Parathyroid adenoma (tissue), 2 donors: ENCODE measurements at regions not wholly inside any gene's neighbourhood (a gene's known extent, or its start where the extent isn't known, plus 50 kb on each side); places are given as distances from the start of the nearest gene placed in this dataset.

Experiments used
- H2AFZ ChIP-seq: fragments of 300-600 bp; sonication (generic); one replicate; pipeline ENCODE4 v1.7.0; 2017; ENCODE audit warnings: antibody characterized with exemption, mild to moderate bottlenecking
- H3K27ac ChIP-seq: fragments of 300-600 bp; sonication (generic); one replicate; pipeline ENCODE4 v1.7.0; 2017
- H3K27me3 ChIP-seq: fragments of 300-600 bp; sonication (generic); one replicate; pipeline ENCODE4 v1.7.0; 2017; ENCODE audit warnings: low read length; ENCODE audit not compliant: control insufficient read depth, insufficient read depth
- H3K36me3 ChIP-seq: fragments of 300-600 bp; sonication (generic); one replicate; pipeline ENCODE4 v1.7.0; 2017; ENCODE audit warnings: low read length; ENCODE audit not compliant: control insufficient read depth, insufficient read depth
- H3K4me1 ChIP-seq: fragments of 300-600 bp; sonication (generic); one replicate; pipeline ENCODE4 v1.7.0; 2017; ENCODE audit warnings: control low read depth
- H3K4me2 ChIP-seq: fragments of 300-600 bp; sonication (generic); one replicate; pipeline ENCODE4 v1.7.0; 2017; ENCODE audit warnings: low read length
- H3K4me3 ChIP-seq: fragments of 300-600 bp; sonication (generic); one replicate; pipeline ENCODE4 v1.7.0; 2017; ENCODE audit warnings: low read depth, low read length
- H3K79me2 ChIP-seq: fragments of 300-600 bp; sonication (generic); one replicate; pipeline ENCODE4 v1.7.0; 2017; ENCODE audit warnings: control low read depth
- H3K9ac ChIP-seq: fragments of 300-600 bp; sonication (generic); one replicate; pipeline ENCODE4 v1.7.0; 2017; ENCODE audit warnings: mild to moderate bottlenecking
- H3K9me3 ChIP-seq: fragments of 300-600 bp; sonication (generic); one replicate; pipeline ENCODE4 v1.7.0; 2017; ENCODE audit warnings: low read length; ENCODE audit not compliant: control insufficient read depth
- TF ChIP-seq, protein P1 (sequence below): fragments of 300-600 bp; sonication (generic); IDR thresholded peaks from one replicate; pipeline ENCODE4 v1.7.0; 2017; ENCODE audit warnings: antibody characterized with exemption, mild to moderate bottlenecking
- donor health status: primary hyperparathyroidism.

DNA sequence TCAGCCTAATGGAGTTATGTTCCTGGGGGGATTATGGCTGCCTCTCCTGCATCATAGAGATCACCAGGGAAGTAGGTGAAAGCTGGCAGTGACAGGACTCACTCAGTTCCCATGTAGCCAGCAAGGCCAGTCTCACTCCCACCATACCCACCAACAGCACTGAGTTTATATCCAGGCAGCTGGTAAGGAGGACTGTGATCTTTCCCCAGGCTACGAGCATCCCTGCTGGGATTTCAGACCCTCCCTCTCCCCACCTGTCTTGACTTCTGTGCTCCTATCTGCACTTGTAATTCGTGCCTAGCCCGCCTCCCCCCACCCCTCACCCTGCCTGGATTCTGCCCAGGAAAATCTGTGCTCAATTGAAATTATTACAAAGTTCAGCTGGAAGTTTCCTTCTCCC is 499.1 kb upstream of the NUDT12 start:
- Histone ChIP-seq H3K27me3 (no peaks in the 10 kb centered on the region), H3K9me3 (no peaks in the 10 kb centered on the region), H3K27ac (no peak overlapping the region), H3K4me1 (no peaks in the 10 kb centered on the region), H3K4me2 (no peak overlapping the region), H3K4me3 (no peak overlapping the region), H3K79me2 (no peaks in the 10 kb centered on the region), H2AFZ (no peak overlapping the region), H3K9ac (no peak overlapping the region), H3K36me3 (no peaks in the 10 kb centered on the region)
- TF ChIP-seq, protein P1, sequence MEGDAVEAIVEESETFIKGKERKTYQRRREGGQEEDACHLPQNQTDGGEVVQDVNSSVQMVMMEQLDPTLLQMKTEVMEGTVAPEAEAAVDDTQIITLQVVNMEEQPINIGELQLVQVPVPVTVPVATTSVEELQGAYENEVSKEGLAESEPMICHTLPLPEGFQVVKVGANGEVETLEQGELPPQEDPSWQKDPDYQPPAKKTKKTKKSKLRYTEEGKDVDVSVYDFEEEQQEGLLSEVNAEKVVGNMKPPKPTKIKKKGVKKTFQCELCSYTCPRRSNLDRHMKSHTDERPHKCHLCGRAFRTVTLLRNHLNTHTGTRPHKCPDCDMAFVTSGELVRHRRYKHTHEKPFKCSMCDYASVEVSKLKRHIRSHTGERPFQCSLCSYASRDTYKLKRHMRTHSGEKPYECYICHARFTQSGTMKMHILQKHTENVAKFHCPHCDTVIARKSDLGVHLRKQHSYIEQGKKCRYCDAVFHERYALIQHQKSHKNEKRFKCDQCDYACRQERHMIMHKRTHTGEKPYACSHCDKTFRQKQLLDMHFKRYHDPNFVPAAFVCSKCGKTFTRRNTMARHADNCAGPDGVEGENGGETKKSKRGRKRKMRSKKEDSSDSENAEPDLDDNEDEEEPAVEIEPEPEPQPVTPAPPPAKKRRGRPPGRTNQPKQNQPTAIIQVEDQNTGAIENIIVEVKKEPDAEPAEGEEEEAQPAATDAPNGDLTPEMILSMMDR = no peak

DNA sequence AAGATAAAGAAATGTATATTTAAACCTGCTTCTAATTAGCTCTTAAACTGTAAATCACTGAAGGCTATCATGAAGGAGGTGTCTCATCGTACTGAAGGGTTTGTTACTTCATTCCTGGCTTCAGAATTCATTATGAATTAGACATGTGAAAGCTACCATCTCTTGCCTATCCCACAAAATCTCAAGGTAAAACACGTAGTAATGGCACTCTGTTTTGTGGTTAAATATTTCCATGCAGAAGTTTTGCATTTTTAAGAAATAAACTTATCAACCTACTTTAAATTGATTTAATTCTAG is 490.7 kb upstream of the NUDT12 start:
- Histone ChIP-seq H3K79me2 (no peaks in the 10 kb centered on the region), H3K4me3 (no peak overlapping the region), H2AFZ (no peak overlapping the region), H3K36me3 (no peaks in the 10 kb centered on the region), H3K27me3 (no peaks in the 10 kb centered on the region), H3K27ac (no peak overlapping the region), H3K4me1 (no peaks in the 10 kb centered on the region), H3K4me2 (no peak overlapping the region), H3K9me3 (no peaks in the 10 kb centered on the region), H3K9ac (no peak overlapping the region)
- TF ChIP-seq, protein P1 = no peak

DNA sequence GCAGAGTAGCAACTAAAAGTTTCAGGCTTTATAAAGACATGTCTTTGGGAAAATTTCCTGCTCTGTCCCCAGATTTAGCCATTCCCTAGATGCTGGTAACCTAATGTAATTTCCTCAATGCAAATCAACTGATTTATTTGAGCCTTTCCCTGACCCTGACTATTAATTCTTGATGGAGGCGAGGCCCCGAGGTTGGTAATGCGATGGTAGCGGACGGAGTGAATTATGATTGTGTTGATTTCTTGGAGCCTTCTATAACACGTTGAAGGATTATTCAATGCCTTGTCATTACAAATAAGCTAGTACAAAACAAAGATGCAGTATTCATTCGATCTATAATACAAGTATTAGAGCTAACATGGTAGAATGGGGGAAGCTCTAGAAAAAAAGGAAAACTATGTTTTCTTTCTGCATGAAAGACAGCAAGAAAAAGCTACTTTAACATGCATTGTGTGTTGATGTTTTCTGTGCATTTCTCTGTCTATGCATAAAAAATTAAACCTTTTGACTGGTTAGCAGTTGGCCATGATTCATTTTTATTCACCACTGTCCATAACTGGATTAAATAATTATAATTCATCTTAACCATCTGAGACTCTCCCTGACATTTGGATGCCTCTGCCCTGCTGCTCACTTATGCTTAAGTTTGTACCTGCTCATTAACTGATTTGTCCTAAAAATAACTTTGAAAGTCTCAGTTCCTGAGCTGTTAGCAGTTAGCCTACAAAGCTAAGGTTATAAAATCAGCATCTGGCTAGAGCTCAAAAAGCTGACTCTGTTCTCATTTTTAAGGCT is 490.2 kb upstream of the NUDT12 start:
- TF ChIP-seq, protein P1 = no peak
- H3K9me3 ChIP-seq = no peaks in the 10 kb centered on the region
- H3K4me2 ChIP-seq = no peak overlapping the region
- no peak overlapping the region for H2AFZ ChIP-seq
- no peaks in the 10 kb centered on the region for H3K79me2 ChIP-seq
- H3K27me3 ChIP-seq = no peaks in the 10 kb centered on the region
- H3K4me3 ChIP-seq = no peak overlapping the region
- H3K4me1 ChIP-seq = no peaks in the 10 kb centered on the region
- H3K27ac ChIP-seq = no peak overlapping the region
- H3K9ac ChIP-seq = no peak overlapping the region
- no peaks in the 10 kb centered on the region for H3K36me3 ChIP-seq

DNA sequence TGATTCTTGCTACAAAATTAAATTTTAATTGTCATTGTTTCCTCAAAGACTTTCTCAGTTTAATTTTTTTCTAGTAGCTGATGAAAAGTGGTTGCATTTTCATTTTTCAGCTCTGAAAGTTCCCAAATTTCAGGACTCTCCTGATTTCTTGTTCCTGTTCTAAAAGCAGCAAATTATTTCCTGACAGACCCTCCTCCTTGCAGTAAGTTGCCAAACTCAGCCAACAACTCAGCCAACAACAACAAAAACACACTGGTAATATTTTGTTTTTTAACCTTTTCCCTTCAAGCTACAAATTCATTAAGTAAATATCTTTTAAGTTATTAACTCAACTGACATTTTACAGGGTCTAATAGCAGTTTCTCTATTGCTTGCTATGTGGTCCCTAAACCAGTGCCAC is 487.8 kb upstream of the NUDT12 start:
- H3K79me2 ChIP-seq = no peaks in the 10 kb centered on the region
- H2AFZ ChIP-seq = no peak overlapping the region
- H3K27ac ChIP-seq = no peak overlapping the region
- no peaks in the 10 kb centered on the region for H3K4me1 ChIP-seq
- H3K9me3 ChIP-seq = no peaks in the 10 kb centered on the region
- H3K9ac ChIP-seq = no peak overlapping the region
- H3K36me3 ChIP-seq = no peaks in the 10 kb centered on the region
- H3K4me2 ChIP-seq = no peak overlapping the region
- no peak overlapping the region for H3K4me3 ChIP-seq
- H3K27me3 ChIP-seq = no peaks in the 10 kb centered on the region
- TF ChIP-seq, protein P1 = no peak

DNA sequence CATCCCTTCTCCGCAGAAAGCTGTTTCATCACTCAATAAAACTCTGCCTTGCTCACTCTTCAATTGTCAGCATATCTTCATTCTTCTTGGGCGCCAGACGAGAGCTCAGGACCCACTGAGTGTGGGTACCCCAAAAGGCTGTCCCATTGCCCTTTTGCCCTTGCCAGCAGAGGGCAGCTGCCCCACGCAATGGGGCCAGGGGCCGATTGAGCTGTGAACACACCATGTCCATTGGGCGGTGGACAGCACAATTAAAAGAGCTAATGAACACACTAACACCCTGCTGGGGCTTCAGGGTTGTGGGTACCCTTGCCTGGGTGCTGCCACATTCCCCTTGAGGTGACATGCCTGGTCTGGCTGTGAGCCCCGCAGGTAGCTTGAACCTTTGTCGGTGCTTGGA is 487.2 kb upstream of the NUDT12 start:
- no peaks in the 10 kb centered on the region for H3K27me3 ChIP-seq
- no peaks in the 10 kb centered on the region for H3K4me1 ChIP-seq
- no peak overlapping the region for H3K4me2 ChIP-seq
- H3K79me2 ChIP-seq = no peaks in the 10 kb centered on the region
- no peak overlapping the region for H3K4me3 ChIP-seq
- TF ChIP-seq, protein P1 = no peak
- no peaks in the 10 kb centered on the region for H3K9me3 ChIP-seq
- H3K27ac ChIP-seq = no peak overlapping the region
- H3K9ac ChIP-seq = no peak overlapping the region
- no peak overlapping the region for H2AFZ ChIP-seq
- H3K36me3 ChIP-seq = no peaks in the 10 kb centered on the region
